KMS-11 (cell line): ENCODE measurements at regions not wholly inside any gene's neighbourhood (a gene's known extent, or its start where the extent isn't known, plus 50 kb on each side); places are given as distances from the start of the nearest gene placed in this dataset.

Experiments
- H2AFZ ChIP-seq: fragments of 200-600 bp; sonication (generic); 2 replicates; pipeline ENCODE4 v1.6.1; 2016; ENCODE audit warnings: antibody characterized with exemption, mixed run types, low read depth
- H3K27ac ChIP-seq: fragments of 200-600 bp; sonication (generic); 2 replicates; pipeline ENCODE4 v1.6.1; 2016; ENCODE audit warnings: mild to moderate bottlenecking, mixed run types
- H3K27me3 ChIP-seq: fragments of 200-600 bp; sonication (generic); 2 replicates; pipeline ENCODE4 v1.6.1; 2017; ENCODE audit warnings: mild to moderate bottlenecking, low read depth, mixed run types, moderate library complexity; ENCODE audit not compliant: insufficient read depth
- H3K36me3 ChIP-seq: fragments of 200-600 bp; sonication (generic); 2 replicates; pipeline ENCODE4 v1.6.1; 2017; ENCODE audit warnings: mild to moderate bottlenecking, mixed run types; ENCODE audit not compliant: insufficient read depth
- H3K4me1 ChIP-seq: fragments of 200-600 bp; sonication (generic); 2 replicates; pipeline ENCODE4 v1.6.1; 2016; ENCODE audit warnings: mild to moderate bottlenecking, low read depth, mixed run types; ENCODE audit not compliant: poor library complexity, severe bottlenecking
- H3K4me2 ChIP-seq: fragments of 200-600 bp; sonication (generic); 2 replicates; pipeline ENCODE4 v1.7.0; 2016; ENCODE audit warnings: mild to moderate bottlenecking, mixed run types
- H3K4me3 ChIP-seq: fragments of 200-600 bp; sonication (generic); IDR thresholded peaks from 2 replicates; pipeline ENCODE4 v1.6.1; 2017; ENCODE audit warnings: low read depth, low read length, mixed read lengths; ENCODE audit not compliant: insufficient read depth
- H3K79me2 ChIP-seq: fragments of 200-600 bp; sonication (generic); 2 replicates; pipeline ENCODE4 v1.6.1; 2016; ENCODE audit warnings: low read depth, mixed run types; ENCODE audit not compliant: insufficient read depth
- H3K9ac ChIP-seq: fragments of 200-600 bp; sonication (generic); 2 replicates; pipeline ENCODE4 v1.6.1; 2016; ENCODE audit warnings: mild to moderate bottlenecking, mixed run types
- H4K20me1 ChIP-seq: fragments of 200-600 bp; sonication (generic); 2 replicates; pipeline ENCODE4 v1.6.1; 2016; ENCODE audit warnings: mild to moderate bottlenecking, mixed run types; ENCODE audit not compliant: insufficient read depth
- CTCF ChIP-seq: fragments of 200-600 bp; sonication (generic); conservative IDR thresholded peaks from 2 replicates; pipeline ENCODE4 v1.6.1; 2017; ENCODE audit warnings: low read depth, mild to moderate bottlenecking, antibody characterized with exemption, low read length, moderate library complexity, mixed read lengths

- Histone ChIP-seq H3K27ac (no peak overlapping the region), H3K27me3 (no peaks in the 10 kb centered on the region), H4K20me1 (no peaks in the 10 kb centered on the region), H3K9ac (no peak overlapping the region), H3K4me3 (no peak overlapping the region), H3K79me2 (no peaks in the 10 kb centered on the region), H3K36me3 (no peaks in the 10 kb centered on the region), H3K4me2 (no peak overlapping the region), H2AFZ (no peak overlapping the region), H3K4me1 (no peaks in the 10 kb centered on the region)
- TF ChIP-seq CTCF = no peak
These were observed 71.0 kb downstream of the ABCC12 start for GRCh38 chr16:48084826-48085225.

GRCh38 chr16:48082516-48082915, 73.3 kb downstream of the ABCC12 start:
- H3K4me3 ChIP-seq = no peak overlapping the region
- H4K20me1 ChIP-seq = no peaks in the 10 kb centered on the region
- H3K79me2 ChIP-seq = no peaks in the 10 kb centered on the region

GRCh38 chr16:48081656-48082055, 74.1 kb downstream of the ABCC12 start:
- no peak for TF ChIP-seq CTCF
- no peaks in the 10 kb centered on the region for H3K4me1 ChIP-seq
- H4K20me1 ChIP-seq = no peaks in the 10 kb centered on the region
- H3K27me3 ChIP-seq = no peaks in the 10 kb centered on the region
- H3K4me3 ChIP-seq = no peak overlapping the region
- H2AFZ ChIP-seq = no peak overlapping the region
- H3K36me3 ChIP-seq = no peaks in the 10 kb centered on the region
- no peak overlapping the region for H3K27ac ChIP-seq
- H3K79me2 ChIP-seq = no peaks in the 10 kb centered on the region
- H3K4me2 ChIP-seq = no peak overlapping the region
- no peak overlapping the region for H3K9ac ChIP-seq

More at GRCh38 chr16:48082516-48082915, 73.3 kb downstream of the ABCC12 start:
- Histone ChIP-seq H3K36me3 (no peaks in the 10 kb centered on the region), H3K9ac (no peak overlapping the region), H3K4me1 (no peaks in the 10 kb centered on the region), H3K4me2 (no peak overlapping the region), H2AFZ (no peak overlapping the region), H3K27ac (no peak overlapping the region), H3K27me3 (no peaks in the 10 kb centered on the region)
- TF ChIP-seq CTCF = no peak

- Histone ChIP-seq H2AFZ (no peak overlapping the region), H3K4me1 (no peaks in the 10 kb centered on the region), H3K9ac (no peak overlapping the region), H3K79me2 (no peaks in the 10 kb centered on the region), H3K27me3 (no peaks in the 10 kb centered on the region), H3K4me2 (no peak overlapping the region), H3K36me3 (no peaks in the 10 kb centered on the region), H3K4me3 (no peak overlapping the region), H3K27ac (no peak overlapping the region), H4K20me1 (no peaks in the 10 kb centered on the region)
- no peak for TF ChIP-seq CTCF
These were observed 79.3 kb downstream of the ABCC12 start for GRCh38 chr16:48076455-48077012.
